ENCODE measurements at regions not wholly inside any gene's neighbourhood (a gene's known extent, or its start where the extent isn't known, plus 50 kb on each side); places are given as distances from the start of the nearest gene placed in this dataset.

- H3K4me3 Mint-ChIP-seq (ENCODE audit: low read depth), result no peak overlapping the region
- DNase-seq (ENCODE audit: low spot score, unreplicated experiment), result no peak
- TF ChIP-seq, protein P1, sequence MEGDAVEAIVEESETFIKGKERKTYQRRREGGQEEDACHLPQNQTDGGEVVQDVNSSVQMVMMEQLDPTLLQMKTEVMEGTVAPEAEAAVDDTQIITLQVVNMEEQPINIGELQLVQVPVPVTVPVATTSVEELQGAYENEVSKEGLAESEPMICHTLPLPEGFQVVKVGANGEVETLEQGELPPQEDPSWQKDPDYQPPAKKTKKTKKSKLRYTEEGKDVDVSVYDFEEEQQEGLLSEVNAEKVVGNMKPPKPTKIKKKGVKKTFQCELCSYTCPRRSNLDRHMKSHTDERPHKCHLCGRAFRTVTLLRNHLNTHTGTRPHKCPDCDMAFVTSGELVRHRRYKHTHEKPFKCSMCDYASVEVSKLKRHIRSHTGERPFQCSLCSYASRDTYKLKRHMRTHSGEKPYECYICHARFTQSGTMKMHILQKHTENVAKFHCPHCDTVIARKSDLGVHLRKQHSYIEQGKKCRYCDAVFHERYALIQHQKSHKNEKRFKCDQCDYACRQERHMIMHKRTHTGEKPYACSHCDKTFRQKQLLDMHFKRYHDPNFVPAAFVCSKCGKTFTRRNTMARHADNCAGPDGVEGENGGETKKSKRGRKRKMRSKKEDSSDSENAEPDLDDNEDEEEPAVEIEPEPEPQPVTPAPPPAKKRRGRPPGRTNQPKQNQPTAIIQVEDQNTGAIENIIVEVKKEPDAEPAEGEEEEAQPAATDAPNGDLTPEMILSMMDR (IDR thresholded peaks at IDR 0.05; ENCODE audit: unreplicated experiment), result no peak
Observed at GRCh38 chr10:10788761-10789160, 228.9 kb upstream of the CELF2 start.

DNA sequence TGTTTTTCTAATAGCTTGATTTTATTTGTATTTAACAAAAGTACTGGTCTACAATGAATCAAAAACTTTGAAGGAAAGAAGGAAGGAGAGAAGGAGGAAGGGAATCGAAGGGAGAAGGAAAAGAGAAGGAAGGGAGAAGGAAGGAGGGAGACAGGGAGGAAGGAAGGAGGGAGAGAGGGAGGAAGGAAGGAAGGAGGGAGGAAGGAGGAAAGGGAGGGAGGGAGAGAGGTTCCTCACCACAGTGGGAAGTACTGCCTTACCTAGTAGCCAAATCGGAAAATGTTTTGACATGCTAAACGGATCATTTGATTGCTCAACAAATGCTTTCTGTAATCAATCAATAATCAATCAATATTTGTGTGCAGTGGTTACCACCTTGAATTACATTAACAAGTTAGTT, 225.8 kb upstream of the CELF2 start:
- DNase-seq (ENCODE audit: low spot score, unreplicated experiment), result no peak
- H3K36me3 Mint-ChIP-seq (ENCODE audit: insufficient read depth), result no peaks in the 10 kb centered on the region
- TF ChIP-seq, protein P1 (IDR thresholded peaks at IDR 0.05; ENCODE audit: unreplicated experiment), result no peak
- no peak overlapping the region for H3K27ac Mint-ChIP-seq
- H3K4me3 Mint-ChIP-seq (ENCODE audit: low read depth), result no peak overlapping the region
- H3K9me3 Mint-ChIP-seq (ENCODE audit: low read depth), result no peaks in the 10 kb centered on the region
- H3K27me3 Mint-ChIP-seq, result peaks cover 69% of the 10 kb centered on the region
- peaks cover 9% of the 10 kb centered on the region for H3K4me1 Mint-ChIP-seq (ENCODE audit: low read depth)

More at GRCh38 chr10:10788761-10789160, 228.9 kb upstream of the CELF2 start:
- Mint-ChIP-seq H3K9me3 (ENCODE audit: low read depth) (peaks cover 7% of the 10 kb centered on the region), H3K27ac (no peak overlapping the region), H3K36me3 (ENCODE audit: insufficient read depth) (no peaks in the 10 kb centered on the region), H3K4me1 (ENCODE audit: low read depth) (peaks cover 4% of the 10 kb centered on the region), H3K27me3 (peaks cover 45% of the 10 kb centered on the region)

GRCh38 chr10:10792681-10793080, 225.0 kb upstream of the CELF2 start:
- Mint-ChIP-seq H3K9me3 (ENCODE audit: low read depth) (no peaks in the 10 kb centered on the region), H3K27ac (no peak overlapping the region), H3K27me3 (peaks cover 75% of the 10 kb centered on the region), H3K4me1 (ENCODE audit: low read depth) (peaks cover 10% of the 10 kb centered on the region), H3K4me3 (ENCODE audit: low read depth) (no peak overlapping the region), H3K36me3 (ENCODE audit: insufficient read depth) (no peaks in the 10 kb centered on the region)
- DNase-seq (ENCODE audit: low spot score, unreplicated experiment), result no peak
- TF ChIP-seq, protein P1 (IDR thresholded peaks at IDR 0.05; ENCODE audit: unreplicated experiment), result no peak

- H3K27me3 Mint-ChIP-seq, result peaks cover 81% of the 10 kb centered on the region
- DNase-seq (ENCODE audit: low spot score, unreplicated experiment), result no peak
- H3K4me3 Mint-ChIP-seq (ENCODE audit: low read depth), result no peak overlapping the region
- TF ChIP-seq, protein P1 (IDR thresholded peaks at IDR 0.05; ENCODE audit: unreplicated experiment), result no peak
- H3K27ac Mint-ChIP-seq, result no peak overlapping the region
- H3K4me1 Mint-ChIP-seq (ENCODE audit: low read depth), result peaks cover 13% of the 10 kb centered on the region
- H3K9me3 Mint-ChIP-seq (ENCODE audit: low read depth), result no peaks in the 10 kb centered on the region
- H3K36me3 Mint-ChIP-seq (ENCODE audit: insufficient read depth), result no peaks in the 10 kb centered on the region
Observed at GRCh38 chr10:10794046-10794445, 223.6 kb upstream of the CELF2 start.

- Mint-ChIP-seq H3K27ac (no peak overlapping the region), H3K4me3 (ENCODE audit: low read depth) (no peak overlapping the region), H3K27me3 (peaks cover 86% of the 10 kb centered on the region), H3K9me3 (ENCODE audit: low read depth) (no peaks in the 10 kb centered on the region), H3K4me1 (ENCODE audit: low read depth) (peaks cover 13% of the 10 kb centered on the region), H3K36me3 (ENCODE audit: insufficient read depth) (no peaks in the 10 kb centered on the region)
- DNase-seq (ENCODE audit: low spot score, unreplicated experiment), result no peak
- TF ChIP-seq, protein P1 (IDR thresholded peaks at IDR 0.05; ENCODE audit: unreplicated experiment), result no peak
Observed at GRCh38 chr10:10794791-10795191, 222.9 kb upstream of the CELF2 start.

Measured in progenitor cell of endocrine pancreas (in vitro differentiated cells).